SK-N-SH (cell line): ENCODE measurements at regions not wholly inside any gene's neighbourhood (a gene's known extent, or its start where the extent isn't known, plus 50 kb on each side); places are given as distances from the start of the nearest gene placed in this dataset.

ENCODE experiments used
- CTCF ChIA-PET: fragments of 300-600, 350-600 bp; formaldehyde crosslinking; extraction: SDS; loops from one replicate; lab custom pipeline; 2021; lab: Yijun Ruan, JAX
- POLR2A ChIA-PET: fragments of 350-600 bp; sonication (Branson Sonifier 250); formaldehyde crosslinking; extraction: SDS; loops from one replicate; lab custom pipeline; 2020; ENCODE audit warnings: antibody characterized with exemption, inconsistent platforms; lab: Yijun Ruan, JAX
- DNase-seq: peaks from one replicate; pipeline ENCODE4 v3.0.0; 2012
- H2AFZ ChIP-seq: fragments of 200-600 bp; sonication (generic); 2 replicates; pipeline ENCODE4 v1.8.1; 2016; ENCODE audit warnings: antibody characterized with exemption, mild to moderate bottlenecking, low read depth
- H3F3A ChIP-seq: fragments of 200-600 bp; sonication (generic); replicated peaks from 2 replicates; pipeline ENCODE3; 2016; ENCODE audit warnings: antibody characterized with exemption, mild to moderate bottlenecking; ENCODE audit not compliant: insufficient read depth
- H3K27ac ChIP-seq, 2 experiments: fragments of 200-500 bp in 1 of 2; fragments of 200-600 bp in 1 of 2; sonication (Bioruptor generic) in 1 of 2; sonication (generic), shearing (Covaris generic) in 1 of 2; 2 replicates each; pipeline versions ENCODE4 v1.5.1 to v1.6.1; 2014 to 2016; ENCODE audit warnings: low read depth in 2 of 2, inconsistent platforms in 1 of 2, low read length in 1 of 2, mild to moderate bottlenecking in 1 of 2, mixed read lengths in 1 of 2
- H3K27me3 ChIP-seq: fragments of 200-600 bp; sonication (generic), shearing (Covaris generic); 2 replicates; pipeline ENCODE4 v1.6.1; 2016; ENCODE audit warnings: mixed run types; ENCODE audit not compliant: insufficient read depth
- H3K36me3 ChIP-seq, 2 experiments: fragments of 200-500 bp in 1 of 2; fragments of 200-600 bp in 1 of 2; sonication (Bioruptor generic) in 1 of 2; sonication (generic) in 1 of 2; replicated peaks in 1 of 2; 2 replicates each; pipeline versions ENCODE3 to v1.5.1; 2014 to 2016; ENCODE audit warnings: low read length in 1 of 2, mild to moderate bottlenecking in 1 of 2; ENCODE audit not compliant: insufficient read depth in 2 of 2, control insufficient read depth in 1 of 2
- H3K4me1 ChIP-seq, 2 experiments: fragments of 200-500 bp in 1 of 2; fragments of 200-600 bp in 1 of 2; sonication (Bioruptor generic) in 1 of 2; sonication (generic), shearing (Covaris generic) in 1 of 2; 2 replicates each; pipeline versions ENCODE4 v1.5.1 to v1.6.1; 2014 to 2016; ENCODE audit warnings: low read depth in 1 of 2, low read length in 1 of 2, mixed run types in 1 of 2; ENCODE audit not compliant: insufficient read depth in 2 of 2, control insufficient read depth in 1 of 2
- H3K4me2 ChIP-seq: fragments of 200-600 bp; sonication (generic), shearing (Covaris generic); 2 replicates; pipeline ENCODE4 v1.6.1; 2017; ENCODE audit warnings: mixed run types
- H3K4me3 ChIP-seq, 2 experiments: fragments of 200-500 bp in 1 of 2; fragments of 200-600 bp in 1 of 2; sonication (Bioruptor generic) in 1 of 2; sonication (generic), shearing (Covaris generic) in 1 of 2; 2 replicates each; pipeline versions ENCODE4 v1.5.1 to v1.8.1; 2014 to 2016; ENCODE audit warnings: low read depth in 2 of 2, inconsistent platforms in 1 of 2, low read length in 1 of 2, mild to moderate bottlenecking in 1 of 2, mixed read lengths in 1 of 2, moderate library complexity in 1 of 2
- H3K79me2 ChIP-seq: fragments of 200-600 bp; sonication (generic); 2 replicates; pipeline ENCODE4 v1.8.1; 2017; ENCODE audit warnings: mild to moderate bottlenecking; ENCODE audit not compliant: insufficient read depth
- H3K9ac ChIP-seq: fragments of 200-600 bp; sonication (generic); 2 replicates; pipeline ENCODE4 v1.6.1; 2017; ENCODE audit warnings: mixed run types
- H3K9me2 ChIP-seq: fragments of 200-600 bp; sonication (generic); 2 replicates; pipeline ENCODE4 v1.6.1; 2017; ENCODE audit warnings: mixed run types
- H3K9me3 ChIP-seq: fragments of 200-600 bp; sonication (generic); 2 replicates; pipeline ENCODE4 v1.6.1; 2017; ENCODE audit warnings: mixed run types, mild to moderate bottlenecking, moderate library complexity
- H4K20me1 ChIP-seq: fragments of 200-600 bp; sonication (generic); 2 replicates; pipeline ENCODE4 v1.6.1; 2017; ENCODE audit warnings: mild to moderate bottlenecking, mixed run types; ENCODE audit not compliant: insufficient read depth
- CHD2 ChIP-seq: fragments of 150-350 bp; IDR thresholded peaks from 2 replicates; pipeline ENCODE4 v1.6.1; 2018; ENCODE audit warnings: low read length; ENCODE audit not compliant: partially characterized antibody
- CTCF ChIP-seq: fragments of 200-600 bp; sonication (generic); IDR thresholded peaks from 2 replicates; pipeline ENCODE4 v1.6.1; 2017; ENCODE audit warnings: antibody characterized with exemption, mild to moderate bottlenecking, moderate library complexity
- EZH2phosphoT487 ChIP-seq: fragments of 200-600 bp; sonication (generic); IDR thresholded peaks from 2 replicates; pipeline ENCODE4 v1.6.1; 2017; ENCODE audit warnings: low read depth, mixed run types, mild to moderate bottlenecking, antibody characterized with exemption, moderate library complexity, borderline replicate concordance
- GATA2 ChIP-seq: sonication (generic); formaldehyde crosslinking; IDR thresholded peaks from 2 replicates; pipeline ENCODE4 v1.5.0; 2020; ENCODE audit warnings: mild to moderate bottlenecking, missing genetic modification reagents
- MXI1 ChIP-seq: IDR thresholded peaks from 2 replicates; pipeline ENCODE4 v1.6.1; 2012; ENCODE audit warnings: mild to moderate bottlenecking, low read depth, low read length, improper control_type of control experiment
- NFIC ChIP-seq: IDR thresholded peaks from 2 replicates; pipeline ENCODE4 v1.4.0; 2012; ENCODE audit warnings: borderline replicate concordance
- POLR2AphosphoS5 ChIP-seq: IDR thresholded peaks from 2 replicates; pipeline ENCODE4 v1.6.1; 2012; ENCODE audit warnings: low read depth, low read length
- TCF12 ChIP-seq: IDR thresholded peaks from 2 replicates; pipeline ENCODE4 v1.4.0; 2012
- YY1 ChIP-seq: IDR thresholded peaks from 2 replicates; pipeline ENCODE4 v1.4.0; 2012; ENCODE audit warnings: low read depth, mild to moderate bottlenecking
- WGBS: methylation state at CpG from one replicate; pipeline ENCODE4 v1.1.6; 2017; ENCODE audit warnings: low lambda C conversion rate; 5-methylcytosine and 5-hydroxymethylcytosine counted together
- TF ChIP-seq, protein P1 (sequence below): fragments of 150-350 bp; IDR thresholded peaks from 2 replicates; pipeline ENCODE4 v1.6.1; 2017; ENCODE audit warnings: antibody characterized with exemption, low read length, low read depth, borderline replicate concordance

GRCh38 chr18:46397174-46397573 lies 259.8 kb downstream of the LOXHD1 start:
- Histone ChIP-seq H3K36me3 (no peaks in the 10 kb centered on the region), H2AFZ (no peak overlapping the region), H3K4me2 (no peak overlapping the region), H3K4me3 (no peak overlapping the region), H3K9me2 (no peaks in the 10 kb centered on the region), H3K27me3 (no peaks in the 10 kb centered on the region), H3K79me2 (no peaks in the 10 kb centered on the region), H3K9ac (no peak overlapping the region), H3F3A (no peaks in the 10 kb centered on the region), H3K9me3 (no peaks in the 10 kb centered on the region), H3K4me1 (peaks cover 0 to 28% of the 10 kb centered on the region in 2 experiments; a peak in 1 of 4 replicates), H4K20me1 (no peaks in the 10 kb centered on the region), H3K27ac (no peak overlapping the region)
- CTCF ChIA-PET, result interaction anchor here (1.1 to 2.1 kb wide), 2 partner anchors 9 to 226 kb away, joined by 3 to 5 read pairs; no protein-coding TSS in a partner anchor
- no peak for DNase-seq
- POLR2A ChIA-PET, result no interaction called here
- TF ChIP-seq YY1, result no peak
- TF ChIP-seq GATA2 (CRISPR knock-in tag), result peak; percentile 40; the same call in 1 of the 2 replicates
- TF ChIP-seq NFIC, result no peak

DNA sequence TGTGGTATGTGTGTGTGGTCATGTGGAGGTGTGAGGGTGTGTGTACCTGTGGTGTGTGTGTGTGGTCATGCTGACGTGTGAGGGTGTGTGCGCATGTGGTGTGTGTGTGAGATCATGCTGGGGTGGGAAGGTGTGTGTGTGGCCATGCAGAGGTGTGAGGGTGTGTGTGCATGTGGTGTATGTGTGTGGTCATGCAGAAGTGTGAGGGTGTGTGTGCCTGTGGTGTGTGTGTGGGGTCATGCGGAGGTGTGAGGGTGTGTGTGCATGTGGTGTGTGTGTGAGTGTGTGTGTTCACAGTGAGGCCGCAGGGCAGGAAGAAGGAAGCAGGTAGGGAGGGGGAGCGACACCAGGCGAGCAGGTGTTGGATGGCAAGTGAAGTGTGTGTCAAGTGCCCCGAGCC lies 259.0 kb downstream of the LOXHD1 start:
- Histone ChIP-seq H2AFZ (no peak overlapping the region), H3K9me3 (no peaks in the 10 kb centered on the region), H4K20me1 (no peaks in the 10 kb centered on the region), H3K27me3 (no peaks in the 10 kb centered on the region), H3K27ac (no peak overlapping the region), H3K4me1 (peaks cover 0 to 29% of the 10 kb centered on the region in 2 experiments; a peak in 1 of 4 replicates), H3K79me2 (no peaks in the 10 kb centered on the region), H3K9ac (no peak overlapping the region), H3K9me2 (no peaks in the 10 kb centered on the region), H3F3A (no peaks in the 10 kb centered on the region), H3K36me3 (no peaks in the 10 kb centered on the region), H3K4me2 (no peak overlapping the region), H3K4me3 (no peak overlapping the region)
- ChIA-PET CTCF (no interaction called here), POLR2A (no interaction called here)
- TF ChIP-seq, protein P1, sequence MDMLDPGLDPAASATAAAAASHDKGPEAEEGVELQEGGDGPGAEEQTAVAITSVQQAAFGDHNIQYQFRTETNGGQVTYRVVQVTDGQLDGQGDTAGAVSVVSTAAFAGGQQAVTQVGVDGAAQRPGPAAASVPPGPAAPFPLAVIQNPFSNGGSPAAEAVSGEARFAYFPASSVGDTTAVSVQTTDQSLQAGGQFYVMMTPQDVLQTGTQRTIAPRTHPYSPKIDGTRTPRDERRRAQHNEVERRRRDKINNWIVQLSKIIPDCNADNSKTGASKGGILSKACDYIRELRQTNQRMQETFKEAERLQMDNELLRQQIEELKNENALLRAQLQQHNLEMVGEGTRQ, result no peak
- TF ChIP-seq MXI1 (no peak), YY1 (no peak), TCF12 (no peak), EZH2phosphoT487 (no peak)
- DNase-seq, result no peak
- WGBS, result 89% methylated on average over 7 of the region's 7 CpGs

DNA sequence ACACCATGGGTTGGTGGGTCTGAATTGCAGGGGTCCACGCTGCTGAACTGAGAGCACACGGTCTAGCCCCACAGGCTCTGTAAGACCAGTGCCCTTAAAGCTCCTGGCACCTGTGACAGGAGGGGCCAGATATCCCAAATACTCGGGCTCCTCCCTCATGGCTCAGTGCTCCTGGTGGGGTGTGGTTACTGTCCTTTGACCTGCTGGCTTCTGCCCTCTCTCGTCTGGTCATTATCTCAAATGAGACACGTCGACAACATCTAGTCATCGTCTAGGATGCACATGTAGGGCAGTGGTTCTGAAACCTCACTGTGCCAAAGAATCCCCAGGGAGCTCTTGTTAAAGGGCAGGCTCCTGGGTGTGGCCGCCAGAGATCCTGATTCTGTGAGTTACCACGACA lies 258.4 kb downstream of the LOXHD1 start:
- H3K27me3 ChIP-seq, result no peaks in the 10 kb centered on the region
- no peak for DNase-seq
- no peaks in the 10 kb centered on the region for H4K20me1 ChIP-seq
- peaks cover 0 to 26% of the 10 kb centered on the region in 2 experiments; a peak in 1 of 4 replicates for H3K4me1 ChIP-seq
- ChIA-PET CTCF (no interaction called here), POLR2A (no interaction called here)
- H3K27ac ChIP-seq, result no peak overlapping the region
- no peaks in the 10 kb centered on the region for H3K9me3 ChIP-seq
- no peak overlapping the region for H2AFZ ChIP-seq
- H3K79me2 ChIP-seq, result no peaks in the 10 kb centered on the region
- H3K9me2 ChIP-seq, result no peaks in the 10 kb centered on the region
- H3K4me3 ChIP-seq, result no peak overlapping the region
- WGBS, result 69% methylated on average over 7 of the region's 9 CpGs
- no peak overlapping the region for H3K9ac ChIP-seq
- H3K4me2 ChIP-seq, result no peak overlapping the region
- no peak for TF ChIP-seq POLR2AphosphoS5
- no peak for TF ChIP-seq MXI1
- TF ChIP-seq TCF12, result no peak
- TF ChIP-seq CHD2, result no peak
- no peak for TF ChIP-seq CTCF
- H3K36me3 ChIP-seq, result no peaks in the 10 kb centered on the region
- no peaks in the 10 kb centered on the region for H3F3A ChIP-seq
